ENCODE measurements at regions not wholly inside any gene's neighbourhood (a gene's known extent, or its start where the extent isn't known, plus 50 kb on each side); places are given as distances from the start of the nearest gene placed in this dataset.

- TF ChIP-seq, protein P1, sequence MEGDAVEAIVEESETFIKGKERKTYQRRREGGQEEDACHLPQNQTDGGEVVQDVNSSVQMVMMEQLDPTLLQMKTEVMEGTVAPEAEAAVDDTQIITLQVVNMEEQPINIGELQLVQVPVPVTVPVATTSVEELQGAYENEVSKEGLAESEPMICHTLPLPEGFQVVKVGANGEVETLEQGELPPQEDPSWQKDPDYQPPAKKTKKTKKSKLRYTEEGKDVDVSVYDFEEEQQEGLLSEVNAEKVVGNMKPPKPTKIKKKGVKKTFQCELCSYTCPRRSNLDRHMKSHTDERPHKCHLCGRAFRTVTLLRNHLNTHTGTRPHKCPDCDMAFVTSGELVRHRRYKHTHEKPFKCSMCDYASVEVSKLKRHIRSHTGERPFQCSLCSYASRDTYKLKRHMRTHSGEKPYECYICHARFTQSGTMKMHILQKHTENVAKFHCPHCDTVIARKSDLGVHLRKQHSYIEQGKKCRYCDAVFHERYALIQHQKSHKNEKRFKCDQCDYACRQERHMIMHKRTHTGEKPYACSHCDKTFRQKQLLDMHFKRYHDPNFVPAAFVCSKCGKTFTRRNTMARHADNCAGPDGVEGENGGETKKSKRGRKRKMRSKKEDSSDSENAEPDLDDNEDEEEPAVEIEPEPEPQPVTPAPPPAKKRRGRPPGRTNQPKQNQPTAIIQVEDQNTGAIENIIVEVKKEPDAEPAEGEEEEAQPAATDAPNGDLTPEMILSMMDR (optimal IDR thresholded peaks at IDR 0.05 in 1 of 3, IDR thresholded peaks at IDR 0.05 in 1 of 3, conservative IDR thresholded peaks at IDR 0.05 in 1 of 3; ENCODE audit: extremely low read depth in 1 of 3, insufficient read depth in 2 of 3, low read length in 3 of 3) = no peak
- TF ChIP-seq EZH2 (IDR thresholded peaks at IDR 0.05; ENCODE audit: low read length) = no peak
Observed at GRCh38 chr1:30328100-30328370, 395.4 kb downstream of the MATN1 start.

All from keratinocyte (primary cell).